ENCODE measurements at regions not wholly inside any gene's neighbourhood (a gene's known extent, or its start where the extent isn't known, plus 50 kb on each side); places are given as distances from the start of the nearest gene placed in this dataset.

DNA sequence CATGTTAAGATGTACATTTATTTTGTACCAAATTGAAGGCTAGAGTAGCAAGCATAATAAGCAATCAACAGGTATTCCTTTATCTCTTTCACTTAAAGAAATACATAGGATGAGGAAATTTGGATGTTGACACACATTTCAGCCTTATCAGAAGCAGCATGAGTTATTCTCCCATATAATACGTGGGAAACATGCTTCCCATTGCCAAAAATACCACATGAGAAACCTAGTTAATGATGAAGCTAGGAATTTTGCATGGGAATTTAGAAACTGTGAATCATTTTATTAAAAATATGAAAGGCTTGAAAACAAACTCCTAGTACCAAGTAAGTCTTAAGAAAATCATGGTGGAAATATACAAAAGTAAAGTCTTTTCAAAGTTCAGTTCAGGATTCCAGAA lies 751.8 kb downstream of the TSN start:
- H3K4me3 ChIP-seq (ENCODE audit: low read depth, low read length) = no peak overlapping the region
- H3K27me3 ChIP-seq (ENCODE audit: control insufficient read depth, insufficient read depth, low read length) = no peaks in the 10 kb centered on the region
- ChIA-PET CTCF (no interaction called here), POLR2A (no interaction called here)
- H3K9me3 ChIP-seq (ENCODE audit: control insufficient read depth, insufficient read depth, low read length) = no peaks in the 10 kb centered on the region; the same call in 1 of the 2 replicates
- no peak overlapping the region for H3K27ac ChIP-seq (ENCODE audit: low read depth, low read length)
- DNase-seq (ENCODE audit: low read depth, low spot score) = no peak
- TF ChIP-seq, protein P1, sequence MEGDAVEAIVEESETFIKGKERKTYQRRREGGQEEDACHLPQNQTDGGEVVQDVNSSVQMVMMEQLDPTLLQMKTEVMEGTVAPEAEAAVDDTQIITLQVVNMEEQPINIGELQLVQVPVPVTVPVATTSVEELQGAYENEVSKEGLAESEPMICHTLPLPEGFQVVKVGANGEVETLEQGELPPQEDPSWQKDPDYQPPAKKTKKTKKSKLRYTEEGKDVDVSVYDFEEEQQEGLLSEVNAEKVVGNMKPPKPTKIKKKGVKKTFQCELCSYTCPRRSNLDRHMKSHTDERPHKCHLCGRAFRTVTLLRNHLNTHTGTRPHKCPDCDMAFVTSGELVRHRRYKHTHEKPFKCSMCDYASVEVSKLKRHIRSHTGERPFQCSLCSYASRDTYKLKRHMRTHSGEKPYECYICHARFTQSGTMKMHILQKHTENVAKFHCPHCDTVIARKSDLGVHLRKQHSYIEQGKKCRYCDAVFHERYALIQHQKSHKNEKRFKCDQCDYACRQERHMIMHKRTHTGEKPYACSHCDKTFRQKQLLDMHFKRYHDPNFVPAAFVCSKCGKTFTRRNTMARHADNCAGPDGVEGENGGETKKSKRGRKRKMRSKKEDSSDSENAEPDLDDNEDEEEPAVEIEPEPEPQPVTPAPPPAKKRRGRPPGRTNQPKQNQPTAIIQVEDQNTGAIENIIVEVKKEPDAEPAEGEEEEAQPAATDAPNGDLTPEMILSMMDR (IDR thresholded peaks at IDR 0.05; ENCODE audit: low read depth, low read length) = no peak

DNA sequence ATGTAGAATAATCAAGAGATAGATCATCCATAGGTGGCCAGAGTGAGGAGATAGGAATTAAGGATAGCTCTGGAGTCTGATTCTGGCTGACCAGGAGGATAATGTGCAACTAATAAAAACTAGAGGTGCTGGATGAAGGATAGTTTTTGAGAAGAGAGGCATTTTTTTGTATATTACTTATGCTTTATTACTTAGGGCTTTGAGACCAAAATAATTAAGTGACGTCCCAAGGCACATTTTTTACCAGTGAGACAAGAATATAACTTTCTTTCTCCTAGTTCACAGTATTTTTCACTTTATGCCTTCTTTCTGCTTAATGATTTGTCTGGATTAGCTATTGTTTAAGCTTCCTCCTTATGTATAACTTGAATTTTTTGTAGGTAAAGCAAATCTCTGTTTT lies 756.6 kb downstream of the TSN start:
- TF ChIP-seq, protein P1 (IDR thresholded peaks at IDR 0.05; ENCODE audit: low read depth, low read length) = no peak
- Histone ChIP-seq H3K27ac (ENCODE audit: low read depth, low read length) (no peak overlapping the region), H3K27me3 (ENCODE audit: control insufficient read depth, insufficient read depth, low read length) (no peaks in the 10 kb centered on the region), H3K9me3 (ENCODE audit: control insufficient read depth, insufficient read depth, low read length) (peaks cover 4% of the 10 kb centered on the region; the same call in 1 of the 2 replicates), H3K4me3 (ENCODE audit: low read depth, low read length) (no peak overlapping the region)
- DNase-seq (ENCODE audit: low read depth, low spot score) = no peak
- POLR2A ChIA-PET = no interaction called here
- CTCF ChIA-PET = no interaction called here

DNA sequence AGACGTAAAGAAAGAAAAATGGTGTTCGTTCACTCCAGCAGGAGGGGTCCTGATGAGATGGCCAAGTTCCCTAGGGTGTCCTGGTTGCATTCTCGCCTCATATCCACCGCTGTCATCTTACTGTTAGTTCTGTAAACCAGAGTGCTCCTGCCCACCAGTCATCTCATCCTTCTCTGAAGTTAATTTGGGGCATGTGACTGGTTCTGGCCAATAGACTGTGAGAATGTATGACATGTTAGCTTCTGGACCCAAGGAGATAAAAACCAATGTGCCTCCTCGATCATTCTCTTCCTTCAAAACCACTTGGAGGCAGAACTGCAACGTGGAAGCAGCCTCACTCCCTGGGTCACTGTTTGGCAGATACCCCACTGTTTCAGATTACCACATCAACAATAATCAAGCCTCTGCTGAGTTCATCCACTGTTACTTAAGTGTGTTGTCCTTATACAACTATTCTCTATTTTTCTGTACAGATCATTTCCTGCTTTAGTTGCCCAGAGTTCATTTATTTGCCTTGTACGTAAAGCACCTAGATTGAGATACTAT lies 759.1 kb downstream of the TSN start:
- DNase-seq (ENCODE audit: low read depth, low spot score) = no peak
- Histone ChIP-seq H3K27me3 (ENCODE audit: control insufficient read depth, insufficient read depth, low read length) (no peaks in the 10 kb centered on the region), H3K9me3 (ENCODE audit: control insufficient read depth, insufficient read depth, low read length) (peaks cover 4% of the 10 kb centered on the region; the same call in 1 of the 2 replicates), H3K27ac (ENCODE audit: low read depth, low read length) (no peak overlapping the region), H3K4me3 (ENCODE audit: low read depth, low read length) (no peak overlapping the region)
- POLR2A ChIA-PET = no interaction called here
- CTCF ChIA-PET = no interaction called here
- TF ChIP-seq, protein P1 (IDR thresholded peaks at IDR 0.05; ENCODE audit: low read depth, low read length) = no peak

DNA sequence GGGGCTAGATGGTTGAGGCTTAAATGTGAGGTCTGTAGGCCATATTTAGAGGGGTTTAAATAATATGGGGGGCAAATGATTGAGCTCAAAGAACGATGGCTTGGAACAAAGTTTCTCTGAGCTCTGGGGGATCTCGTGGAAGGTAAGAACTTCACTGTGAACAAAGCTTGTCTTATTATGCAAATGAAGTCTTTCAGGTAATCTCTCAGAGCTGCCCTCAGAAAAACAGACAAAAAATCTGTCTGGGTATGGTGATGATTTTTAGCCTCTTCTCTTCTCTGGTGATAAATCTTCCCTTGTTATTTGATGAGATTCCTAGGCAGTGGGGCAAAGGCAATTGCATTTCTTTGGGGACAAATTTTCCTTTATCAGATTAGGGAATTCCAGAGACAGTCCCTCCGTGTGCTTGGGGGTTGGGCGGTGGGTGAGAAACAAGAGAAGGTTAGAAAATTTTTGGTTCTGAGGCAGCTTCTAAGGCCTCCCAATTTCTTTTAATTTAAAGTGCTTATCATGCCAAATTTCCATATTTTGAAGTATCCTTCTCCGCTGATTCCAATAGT lies 760.4 kb downstream of the TSN start:
- no peak overlapping the region for H3K27ac ChIP-seq (ENCODE audit: low read depth, low read length)
- TF ChIP-seq, protein P1 (IDR thresholded peaks at IDR 0.05; ENCODE audit: low read depth, low read length) = no peak
- H3K27me3 ChIP-seq (ENCODE audit: control insufficient read depth, insufficient read depth, low read length) = no peaks in the 10 kb centered on the region
- ChIA-PET CTCF (interaction anchor here (0.5 kb wide), 1 partner anchor 226 kb away, joined by 3 read pairs; no protein-coding TSS in a partner anchor), POLR2A (no interaction called here)
- peaks cover 4% of the 10 kb centered on the region; the same call in 1 of the 2 replicates for H3K9me3 ChIP-seq (ENCODE audit: control insufficient read depth, insufficient read depth, low read length)
- no peak for DNase-seq (ENCODE audit: low read depth, low spot score)
- no peak overlapping the region for H3K4me3 ChIP-seq (ENCODE audit: low read depth, low read length)

DNA sequence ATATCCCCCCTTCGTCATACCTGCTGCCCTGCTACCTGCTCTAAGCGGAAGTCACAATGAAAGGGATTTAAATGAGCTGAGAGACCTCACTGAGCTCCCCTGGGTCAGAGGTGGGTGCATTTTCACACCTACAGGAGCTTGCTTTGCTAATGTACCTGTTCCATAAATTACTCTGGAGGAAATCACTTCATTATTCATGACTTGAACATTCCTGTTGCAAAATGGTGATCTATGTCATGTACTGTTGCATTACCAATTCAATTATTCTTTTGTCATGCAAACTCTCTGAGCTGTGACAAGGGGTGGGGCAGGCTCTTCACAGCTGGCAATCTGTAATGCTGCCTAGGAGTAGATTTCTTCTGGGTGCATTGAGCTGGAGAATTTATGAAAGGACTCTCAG lies 761.3 kb downstream of the TSN start:
- Histone ChIP-seq H3K27me3 (ENCODE audit: control insufficient read depth, insufficient read depth, low read length) (no peaks in the 10 kb centered on the region), H3K27ac (ENCODE audit: low read depth, low read length) (no peak overlapping the region), H3K4me3 (ENCODE audit: low read depth, low read length) (no peak overlapping the region), H3K9me3 (ENCODE audit: control insufficient read depth, insufficient read depth, low read length) (peaks cover 4% of the 10 kb centered on the region; the same call in 1 of the 2 replicates)
- CTCF ChIA-PET = no interaction called here
- DNase-seq (ENCODE audit: low read depth, low spot score) = no peak
- TF ChIP-seq, protein P1 (IDR thresholded peaks at IDR 0.05; ENCODE audit: low read depth, low read length) = no peak
- POLR2A ChIA-PET = no interaction called here
